DND-41 (cell line): ENCODE measurements at regions not wholly inside any gene's neighbourhood (a gene's known extent, or its start where the extent isn't known, plus 50 kb on each side); places are given as distances from the start of the nearest gene placed in this dataset.

Source experiments
- ATAC-seq: fragments of 200-7000 bp; cut with Tn5 transposase; 3 replicates; pipeline ENCODE4 v1.9.1; 2021; ENCODE audit warnings: low read depth; ENCODE audit not compliant: insufficient read depth
- DNase-seq: peaks from one replicate; pipeline ENCODE4 v3.0.0-alpha.2; 2020
- H2AFZ ChIP-seq: 2 replicates; pipeline ENCODE4 v1.6.0; 2012; ENCODE audit warnings: low read depth, low read length
- H3K27ac ChIP-seq: 2 replicates; pipeline ENCODE4 v1.5.1; 2012; ENCODE audit warnings: low read length, inconsistent platforms
- H3K27me3 ChIP-seq: fragments of 200-600 bp; sonication (generic); 2 replicates; pipeline ENCODE4 v1.6.0; 2012; ENCODE audit warnings: low read length, mild to moderate bottlenecking, inconsistent platforms; ENCODE audit not compliant: insufficient read depth, poor library complexity
- H3K36me3 ChIP-seq: 2 replicates; pipeline ENCODE4 v1.5.1; 2012; ENCODE audit warnings: low read length, inconsistent platforms; ENCODE audit not compliant: insufficient read depth
- H3K4me1 ChIP-seq: 2 replicates; pipeline ENCODE4 v1.5.1; 2012; ENCODE audit warnings: mild to moderate bottlenecking, low read length; ENCODE audit not compliant: insufficient read depth
- H3K4me2 ChIP-seq: 2 replicates; pipeline ENCODE4 v1.6.0; 2012; ENCODE audit warnings: mild to moderate bottlenecking, moderate library complexity, low read length, inconsistent platforms; ENCODE audit not compliant: insufficient read depth
- H3K4me3 ChIP-seq, 2 experiments: fragments of 200-600 bp in 1 of 2; shearing (Covaris generic) in 1 of 2; 2 replicates each; pipeline ENCODE4 v1.5.1; 2012 to 2016; ENCODE audit warnings: inconsistent platforms in 2 of 2, low read length in 2 of 2, mild to moderate bottlenecking in 2 of 2, low read depth in 1 of 2, moderate library complexity in 1 of 2
- H3K79me2 ChIP-seq: 2 replicates; pipeline ENCODE4 v1.6.0; 2012; ENCODE audit warnings: low read length, inconsistent platforms; ENCODE audit not compliant: insufficient read depth
- H3K9ac ChIP-seq: 2 replicates; pipeline ENCODE4 v1.6.0; 2012; ENCODE audit warnings: low read depth, mild to moderate bottlenecking, inconsistent platforms, low read length, moderate library complexity
- H3K9me3 ChIP-seq: 2 replicates; pipeline ENCODE4 v1.5.1; 2012; ENCODE audit warnings: low read length, moderate library complexity, mild to moderate bottlenecking, inconsistent platforms; ENCODE audit not compliant: insufficient read depth, severe bottlenecking
- H4K20me1 ChIP-seq: 2 replicates; pipeline ENCODE4 v1.6.0; 2012; ENCODE audit warnings: low read length; ENCODE audit not compliant: insufficient read depth
- EZH2 ChIP-seq: IDR thresholded peaks from 3 replicates; pipeline ENCODE4 v1.6.1; 2012; ENCODE audit warnings: borderline replicate concordance, low read depth, mild to moderate bottlenecking, moderate library complexity, low read length, inconsistent platforms; ENCODE audit not compliant: severe bottlenecking
- TF ChIP-seq, protein P1 (sequence below): IDR thresholded peaks from 2 replicates; pipeline ENCODE4 v1.5.1; 2012; ENCODE audit warnings: borderline replicate concordance, low read length, moderate library complexity, mild to moderate bottlenecking; ENCODE audit not compliant: poor library complexity, severe bottlenecking; ENCODE audit errors: extremely low read depth

DNA sequence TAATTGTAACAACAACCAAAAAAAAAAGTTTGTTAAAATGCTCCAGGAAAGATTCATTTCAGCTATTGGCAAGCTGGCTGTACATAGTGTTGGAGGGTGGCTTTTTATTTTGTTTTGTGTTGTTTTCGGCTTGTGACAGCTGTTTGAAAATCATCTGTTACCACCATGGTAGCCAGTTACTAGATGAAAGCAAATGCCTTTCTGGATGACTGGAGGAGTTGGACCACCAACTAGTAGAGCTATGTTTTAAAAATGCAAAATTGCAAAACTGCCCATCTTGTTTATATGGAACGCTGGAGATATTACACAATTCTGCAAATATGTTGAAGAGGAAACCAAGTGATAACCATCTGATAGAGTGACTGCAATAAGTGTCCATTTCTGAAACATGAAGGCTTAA lies 53.2 kb upstream of the TNIP3 start:
- Histone ChIP-seq H3K4me3 (no peak overlapping the region), H3K27me3 (no peaks in the 10 kb centered on the region), H3K9me3 (no peaks in the 10 kb centered on the region), H3K9ac (no peak overlapping the region), H3K79me2 (no peaks in the 10 kb centered on the region), H3K36me3 (no peaks in the 10 kb centered on the region), H3K27ac (no peak overlapping the region), H4K20me1 (no peaks in the 10 kb centered on the region), H2AFZ (no peak overlapping the region), H3K4me2 (no peak overlapping the region), H3K4me1 (no peaks in the 10 kb centered on the region)
- DNase-seq (no peak), ATAC-seq (no peak)
- TF ChIP-seq, protein P1, sequence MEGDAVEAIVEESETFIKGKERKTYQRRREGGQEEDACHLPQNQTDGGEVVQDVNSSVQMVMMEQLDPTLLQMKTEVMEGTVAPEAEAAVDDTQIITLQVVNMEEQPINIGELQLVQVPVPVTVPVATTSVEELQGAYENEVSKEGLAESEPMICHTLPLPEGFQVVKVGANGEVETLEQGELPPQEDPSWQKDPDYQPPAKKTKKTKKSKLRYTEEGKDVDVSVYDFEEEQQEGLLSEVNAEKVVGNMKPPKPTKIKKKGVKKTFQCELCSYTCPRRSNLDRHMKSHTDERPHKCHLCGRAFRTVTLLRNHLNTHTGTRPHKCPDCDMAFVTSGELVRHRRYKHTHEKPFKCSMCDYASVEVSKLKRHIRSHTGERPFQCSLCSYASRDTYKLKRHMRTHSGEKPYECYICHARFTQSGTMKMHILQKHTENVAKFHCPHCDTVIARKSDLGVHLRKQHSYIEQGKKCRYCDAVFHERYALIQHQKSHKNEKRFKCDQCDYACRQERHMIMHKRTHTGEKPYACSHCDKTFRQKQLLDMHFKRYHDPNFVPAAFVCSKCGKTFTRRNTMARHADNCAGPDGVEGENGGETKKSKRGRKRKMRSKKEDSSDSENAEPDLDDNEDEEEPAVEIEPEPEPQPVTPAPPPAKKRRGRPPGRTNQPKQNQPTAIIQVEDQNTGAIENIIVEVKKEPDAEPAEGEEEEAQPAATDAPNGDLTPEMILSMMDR = no peak
- TF ChIP-seq EZH2 = no peak

DNA sequence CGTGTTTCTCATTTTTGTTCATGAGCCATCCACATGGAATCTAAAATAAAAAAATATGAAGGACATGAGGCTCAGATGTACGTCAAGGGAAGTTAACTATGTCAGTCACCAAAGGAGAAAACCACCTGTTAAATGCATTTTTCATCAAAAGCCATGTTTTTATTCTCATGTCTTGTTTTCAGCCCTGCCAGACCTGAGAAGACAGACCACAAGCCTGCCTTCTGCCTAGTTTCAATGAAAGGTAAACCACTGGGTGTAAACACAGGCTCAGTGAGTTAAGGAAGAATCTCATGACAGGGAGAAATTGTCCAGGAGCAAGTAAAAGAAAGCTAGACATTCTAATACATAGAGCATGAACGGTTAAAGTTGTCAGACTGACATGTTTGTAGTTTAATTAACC lies 52.3 kb upstream of the TNIP3 start:
- no peak overlapping the region for H3K27ac ChIP-seq
- H3K4me2 ChIP-seq = no peak overlapping the region
- no peak for ATAC-seq
- no peaks in the 10 kb centered on the region for H3K36me3 ChIP-seq
- no peak overlapping the region for H3K9ac ChIP-seq
- no peaks in the 10 kb centered on the region for H3K27me3 ChIP-seq
- no peak for DNase-seq
- no peak for TF ChIP-seq EZH2
- TF ChIP-seq, protein P1 = no peak
- H3K4me3 ChIP-seq = no peak overlapping the region
- H3K4me1 ChIP-seq = no peaks in the 10 kb centered on the region
- H3K9me3 ChIP-seq = no peaks in the 10 kb centered on the region
- H4K20me1 ChIP-seq = no peaks in the 10 kb centered on the region
- no peaks in the 10 kb centered on the region for H3K79me2 ChIP-seq
- H2AFZ ChIP-seq = no peak overlapping the region

DNA sequence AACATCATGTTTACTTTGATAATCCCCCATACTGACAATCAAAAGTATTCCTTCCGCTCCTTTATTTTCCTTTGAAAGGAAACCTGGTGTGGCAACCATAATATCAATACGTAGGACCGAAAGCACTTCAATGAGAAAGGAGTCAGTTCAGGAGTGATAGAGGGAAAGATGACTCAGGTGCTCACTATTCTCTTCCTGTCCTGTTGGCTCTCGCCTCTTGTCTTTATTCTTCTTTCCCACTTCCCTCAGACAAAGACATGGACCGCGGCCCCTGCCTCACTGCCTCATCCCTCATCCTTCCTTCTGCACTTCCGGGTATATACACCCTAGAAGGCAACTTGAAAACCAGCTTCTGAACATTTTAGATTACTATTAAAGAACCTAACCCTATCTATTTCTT lies 49.8 kb upstream of the TNIP3 start:
- Histone ChIP-seq H3K9ac (no peak overlapping the region), H3K4me1 (no peaks in the 10 kb centered on the region), H4K20me1 (no peaks in the 10 kb centered on the region), H3K9me3 (no peaks in the 10 kb centered on the region), H3K4me2 (no peak overlapping the region), H3K79me2 (no peaks in the 10 kb centered on the region), H2AFZ (no peak overlapping the region), H3K27ac (no peak overlapping the region), H3K4me3 (no peak overlapping the region), H3K36me3 (no peaks in the 10 kb centered on the region), H3K27me3 (no peaks in the 10 kb centered on the region)
- DNase-seq = no peak
- ATAC-seq = no peak
- TF ChIP-seq, protein P1 = no peak
- no peak for TF ChIP-seq EZH2
